GM10266 (cell line): ENCODE measurements at regions not wholly inside any gene's neighbourhood (a gene's known extent, or its start where the extent isn't known, plus 50 kb on each side); places are given as distances from the start of the nearest gene placed in this dataset.
"Not testable (repeated sequence)": the region's sequence is repeated elsewhere in the genome, so short reads cannot be mapped to it uniquely, and the experiment has no call there.

Source experiments
- DNase-seq: peaks from one replicate; pipeline ENCODE4 v3.0.0; 2012; ENCODE audit errors: extremely low spot score
- TF ChIP-seq, protein P1 (sequence below): IDR thresholded peaks from 2 replicates; pipeline ENCODE4 v1.5.1; 2012; ENCODE audit warnings: mild to moderate bottlenecking, low read depth; ENCODE audit not compliant: control insufficient read depth, insufficient read depth; ENCODE audit errors: missing control alignments

DNA sequence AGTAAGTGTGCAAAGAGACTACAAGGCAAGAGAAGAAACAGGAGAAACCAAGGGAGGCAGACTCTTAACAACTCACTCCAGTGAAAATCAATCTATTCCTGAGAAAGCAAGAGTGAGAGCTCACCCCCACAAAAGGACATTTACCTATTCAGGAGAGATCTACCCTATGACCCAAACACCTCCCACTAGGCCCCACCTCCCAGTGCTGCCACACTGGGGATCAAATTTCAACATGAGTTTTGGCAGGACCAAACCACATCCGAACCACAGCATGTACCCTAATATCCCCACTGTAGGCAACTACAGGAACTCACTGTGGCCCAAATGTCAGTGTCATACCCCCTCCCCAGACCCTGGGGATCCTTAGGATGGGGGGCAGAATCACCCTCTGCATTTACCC is 526.2 kb upstream of the B3GAT1 start:
- TF ChIP-seq, protein P1, sequence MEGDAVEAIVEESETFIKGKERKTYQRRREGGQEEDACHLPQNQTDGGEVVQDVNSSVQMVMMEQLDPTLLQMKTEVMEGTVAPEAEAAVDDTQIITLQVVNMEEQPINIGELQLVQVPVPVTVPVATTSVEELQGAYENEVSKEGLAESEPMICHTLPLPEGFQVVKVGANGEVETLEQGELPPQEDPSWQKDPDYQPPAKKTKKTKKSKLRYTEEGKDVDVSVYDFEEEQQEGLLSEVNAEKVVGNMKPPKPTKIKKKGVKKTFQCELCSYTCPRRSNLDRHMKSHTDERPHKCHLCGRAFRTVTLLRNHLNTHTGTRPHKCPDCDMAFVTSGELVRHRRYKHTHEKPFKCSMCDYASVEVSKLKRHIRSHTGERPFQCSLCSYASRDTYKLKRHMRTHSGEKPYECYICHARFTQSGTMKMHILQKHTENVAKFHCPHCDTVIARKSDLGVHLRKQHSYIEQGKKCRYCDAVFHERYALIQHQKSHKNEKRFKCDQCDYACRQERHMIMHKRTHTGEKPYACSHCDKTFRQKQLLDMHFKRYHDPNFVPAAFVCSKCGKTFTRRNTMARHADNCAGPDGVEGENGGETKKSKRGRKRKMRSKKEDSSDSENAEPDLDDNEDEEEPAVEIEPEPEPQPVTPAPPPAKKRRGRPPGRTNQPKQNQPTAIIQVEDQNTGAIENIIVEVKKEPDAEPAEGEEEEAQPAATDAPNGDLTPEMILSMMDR, result no peak
- DNase-seq, result no peak

DNA sequence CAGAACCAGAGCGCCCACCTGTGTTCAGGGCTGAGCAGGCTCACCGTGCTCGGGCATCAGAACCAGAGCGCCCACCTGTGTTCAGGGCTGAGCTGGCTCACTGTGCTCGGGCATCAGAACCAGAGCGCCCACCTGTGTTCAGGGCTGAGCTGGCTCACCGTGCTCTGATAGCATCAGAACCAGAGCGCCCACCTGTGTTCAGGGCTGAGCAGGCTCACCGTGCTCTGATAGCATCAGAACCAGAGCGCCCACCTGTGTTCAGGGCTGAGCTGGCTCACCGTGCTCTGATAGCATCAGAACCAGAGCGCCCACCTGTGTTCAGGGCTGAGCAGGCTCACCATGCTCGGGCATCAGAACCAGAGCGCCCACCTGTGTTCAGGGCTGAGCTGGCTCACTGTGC is 525.2 kb upstream of the B3GAT1 start:
- not testable (repeated sequence) for DNase-seq

DNA sequence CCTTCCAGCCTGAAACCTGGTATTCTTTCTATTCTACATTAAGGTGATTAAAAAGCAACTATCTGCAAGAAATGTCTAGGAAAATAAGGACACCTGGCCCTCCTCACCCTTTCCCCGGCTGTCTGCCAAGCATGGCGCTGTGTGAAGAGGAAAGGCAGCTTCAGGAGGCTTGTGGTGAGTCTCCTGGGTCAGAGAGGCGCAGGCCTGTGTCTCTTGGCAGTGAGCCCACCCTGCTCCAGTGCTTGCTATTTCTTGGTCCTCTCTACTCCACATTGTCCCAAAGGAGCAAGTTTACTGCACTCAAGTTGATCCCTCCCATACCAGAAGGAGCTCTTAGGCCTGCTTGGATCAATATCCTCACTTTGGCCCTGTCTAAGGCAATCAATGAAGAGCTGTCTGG is 520.7 kb upstream of the B3GAT1 start:
- DNase-seq, result no peak
- TF ChIP-seq, protein P1, result no peak

DNA sequence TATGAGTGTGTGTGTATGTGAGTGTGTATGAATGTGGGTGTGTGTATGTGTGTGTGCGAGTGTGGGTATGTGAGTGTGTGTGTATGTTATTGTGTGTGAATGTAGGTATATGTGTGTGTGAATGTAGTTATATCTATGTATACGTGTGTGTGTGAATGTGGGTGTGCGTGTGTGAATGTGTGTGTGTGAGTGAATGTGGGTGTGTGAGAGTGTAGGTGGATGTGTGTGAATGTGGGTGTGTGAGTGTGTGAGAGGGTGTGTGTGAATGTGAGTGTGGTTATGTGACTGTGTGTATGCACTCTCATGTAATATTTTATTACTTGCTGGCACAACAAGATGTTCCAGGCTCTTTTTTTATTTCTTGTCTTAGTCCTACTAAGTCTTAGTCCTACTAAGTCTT is 513.4 kb upstream of the B3GAT1 start:
- no peak for DNase-seq
- TF ChIP-seq, protein P1, result no peak

DNA sequence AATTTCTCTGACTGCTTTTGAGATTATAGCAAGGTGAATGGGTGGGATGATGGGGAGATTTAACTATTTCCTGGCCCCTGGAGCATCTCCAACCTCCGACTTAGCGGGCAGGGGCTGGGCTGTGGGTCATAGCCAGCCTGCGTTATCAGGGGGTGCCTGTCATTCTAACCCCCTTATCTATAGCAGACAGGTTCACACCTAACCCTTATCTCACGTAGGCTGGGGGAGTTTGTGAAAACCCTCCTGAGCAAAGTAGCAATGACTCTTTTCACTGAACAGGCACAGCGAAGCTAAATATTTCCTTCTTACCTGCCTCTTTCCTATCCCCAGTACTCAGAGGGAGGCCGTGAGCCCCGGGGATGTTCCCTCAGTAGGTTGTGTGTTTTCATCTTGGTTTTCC is 511.4 kb upstream of the B3GAT1 start:
- DNase-seq, result no peak
- TF ChIP-seq, protein P1, result no peak

DNA sequence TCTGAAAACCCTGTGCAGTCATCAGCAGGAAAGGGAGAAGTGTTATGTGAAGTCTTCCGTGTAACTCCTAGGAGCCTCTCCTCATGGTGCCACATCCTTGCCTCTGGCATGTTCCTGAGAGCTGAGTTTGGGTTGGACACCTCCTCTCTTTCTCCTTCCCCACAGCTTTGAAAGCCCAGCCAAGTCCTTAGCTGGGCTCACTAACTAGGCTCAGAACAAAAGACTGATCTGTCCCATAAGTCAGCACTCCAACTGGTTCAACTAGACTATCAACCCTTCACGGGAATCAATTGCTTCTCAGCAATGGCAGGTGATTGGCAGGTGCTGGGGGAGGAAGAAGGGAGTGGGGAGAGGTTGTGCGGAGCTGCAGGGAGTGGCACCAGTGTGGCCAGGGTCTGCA is 509.9 kb upstream of the B3GAT1 start:
- TF ChIP-seq, protein P1, result no peak

DNA sequence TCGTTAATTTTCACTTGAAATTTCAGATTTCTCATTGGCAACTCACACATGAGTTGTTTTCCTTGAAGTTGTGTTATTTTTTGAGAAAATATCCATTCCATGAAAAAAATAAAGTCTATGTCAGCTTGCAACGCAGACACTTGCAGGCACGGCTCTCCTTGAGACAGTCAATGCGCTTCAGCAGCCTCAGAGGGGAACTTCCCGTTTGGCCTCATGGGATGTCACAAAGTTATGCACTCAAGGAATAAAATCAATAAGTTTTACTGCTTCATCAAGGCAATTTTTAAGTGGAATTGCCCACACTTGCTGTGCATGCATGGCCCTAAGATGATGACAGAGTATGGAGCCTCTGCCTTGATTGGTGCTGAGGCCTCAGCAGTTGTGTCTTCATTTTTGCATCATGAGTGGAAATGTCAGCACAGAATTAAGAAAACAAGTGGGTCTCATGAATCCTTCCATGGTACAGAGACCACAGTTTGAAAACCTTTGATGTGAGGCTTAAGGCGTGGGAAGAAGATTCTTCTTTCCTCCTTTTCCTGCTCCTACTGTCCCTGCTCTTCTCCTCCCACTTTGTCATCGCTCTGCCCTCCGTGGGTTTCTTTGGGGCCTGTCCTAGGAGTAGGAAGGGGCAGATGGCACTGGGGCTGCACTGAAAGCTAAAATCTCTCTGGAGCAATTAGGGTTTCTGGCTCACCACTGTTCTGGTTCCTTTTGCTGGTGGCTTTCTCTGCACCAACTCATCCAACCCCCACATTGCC is 509.0 kb upstream of the B3GAT1 start:
- TF ChIP-seq, protein P1, result no peak
- no peak for DNase-seq

More for the DNA sequence above, 509.9 kb upstream of the B3GAT1 start:
- DNase-seq, result no peak
